Fibroblast of villous mesenchyme (primary cell): ENCODE measurements at regions not wholly inside any gene's neighbourhood (a gene's known extent, or its start where the extent isn't known, plus 50 kb on each side); places are given as distances from the start of the nearest gene placed in this dataset.

Experiments
- DNase-seq: peaks from one replicate; pipeline ENCODE4 v3.0.0-alpha.2; 2010; ENCODE audit warnings: low read depth
- H3K4me3 ChIP-seq: 2 replicates; pipeline ENCODE4 v1.5.1; 2011; ENCODE audit warnings: low read depth, mild to moderate bottlenecking, low read length
- TF ChIP-seq, protein P1 (sequence below): IDR thresholded peaks from 2 replicates; pipeline ENCODE4 v1.5.1; 2012; ENCODE audit warnings: low read depth, mild to moderate bottlenecking, low read length; ENCODE audit not compliant: insufficient read depth

GRCh38 chr13:73715911-73716510 lies 418.2 kb downstream of the KLF12 start:
- TF ChIP-seq, protein P1, sequence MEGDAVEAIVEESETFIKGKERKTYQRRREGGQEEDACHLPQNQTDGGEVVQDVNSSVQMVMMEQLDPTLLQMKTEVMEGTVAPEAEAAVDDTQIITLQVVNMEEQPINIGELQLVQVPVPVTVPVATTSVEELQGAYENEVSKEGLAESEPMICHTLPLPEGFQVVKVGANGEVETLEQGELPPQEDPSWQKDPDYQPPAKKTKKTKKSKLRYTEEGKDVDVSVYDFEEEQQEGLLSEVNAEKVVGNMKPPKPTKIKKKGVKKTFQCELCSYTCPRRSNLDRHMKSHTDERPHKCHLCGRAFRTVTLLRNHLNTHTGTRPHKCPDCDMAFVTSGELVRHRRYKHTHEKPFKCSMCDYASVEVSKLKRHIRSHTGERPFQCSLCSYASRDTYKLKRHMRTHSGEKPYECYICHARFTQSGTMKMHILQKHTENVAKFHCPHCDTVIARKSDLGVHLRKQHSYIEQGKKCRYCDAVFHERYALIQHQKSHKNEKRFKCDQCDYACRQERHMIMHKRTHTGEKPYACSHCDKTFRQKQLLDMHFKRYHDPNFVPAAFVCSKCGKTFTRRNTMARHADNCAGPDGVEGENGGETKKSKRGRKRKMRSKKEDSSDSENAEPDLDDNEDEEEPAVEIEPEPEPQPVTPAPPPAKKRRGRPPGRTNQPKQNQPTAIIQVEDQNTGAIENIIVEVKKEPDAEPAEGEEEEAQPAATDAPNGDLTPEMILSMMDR, result no peak
- no peak for DNase-seq

GRCh38 chr13:73715114-73715910 lies 418.9 kb downstream of the KLF12 start:
- no peak overlapping the region for H3K4me3 ChIP-seq
- TF ChIP-seq, protein P1, result no peak
- DNase-seq, result no peak

More at GRCh38 chr13:73715911-73716510, 418.2 kb downstream of the KLF12 start:
- no peak overlapping the region for H3K4me3 ChIP-seq

GRCh38 chr13:73714522-73714921 lies 419.7 kb downstream of the KLF12 start:
- no peak overlapping the region for H3K4me3 ChIP-seq
- DNase-seq, result no peak
- TF ChIP-seq, protein P1, result no peak

GRCh38 chr13:73708393-73708985 lies 425.7 kb downstream of the KLF12 start:
- peak; percentile 69 for DNase-seq
- TF ChIP-seq, protein P1, result peak; percentile 87

GRCh38 chr13:73704587-73704986 lies 429.6 kb downstream of the KLF12 start:
- no peak overlapping the region for H3K4me3 ChIP-seq
- no peak for DNase-seq
- TF ChIP-seq, protein P1, result no peak

More at GRCh38 chr13:73708393-73708985, 425.7 kb downstream of the KLF12 start:
- no peak overlapping the region for H3K4me3 ChIP-seq

GRCh38 chr13:73703606-73704005 lies 430.6 kb downstream of the KLF12 start:
- TF ChIP-seq, protein P1, result no peak
- no peak for DNase-seq
- no peak overlapping the region for H3K4me3 ChIP-seq
